GM13976 (cell line): ENCODE measurements at regions not wholly inside any gene's neighbourhood (a gene's known extent, or its start where the extent isn't known, plus 50 kb on each side); places are given as distances from the start of the nearest gene placed in this dataset.
"Not testable (repeated sequence)": the region's sequence is repeated elsewhere in the genome, so short reads cannot be mapped to it uniquely, and the experiment has no call there.

Source experiments
- DNase-seq: peaks from one replicate; pipeline ENCODE4 v3.0.0; 2012; ENCODE audit warnings: low spot score
- CTCF ChIP-seq: IDR thresholded peaks from 2 replicates; pipeline ENCODE4 v1.5.1; 2012; ENCODE audit warnings: borderline replicate concordance, mild to moderate bottlenecking; ENCODE audit not compliant: insufficient read depth; ENCODE audit errors: extremely low read depth, missing control alignments, control extremely low read depth
- in situ Hi-C: fragments of 300-500 bp; cut with MboI; formaldehyde crosslinking; loops from one replicate; pipeline ENCODE4 v1.12.0; 2022; ENCODE audit warnings: low sequenced_read_pairs, mixed read lengths, inconsistent platforms; ENCODE audit not compliant: unreplicated experiment

GRCh38 chr5:68071282-68071632 lies 144.3 kb upstream of the PIK3R1 start:
- DNase-seq, result no peak
- in situ Hi-C loops, result no loop called here
- no peak for TF ChIP-seq CTCF

DNA sequence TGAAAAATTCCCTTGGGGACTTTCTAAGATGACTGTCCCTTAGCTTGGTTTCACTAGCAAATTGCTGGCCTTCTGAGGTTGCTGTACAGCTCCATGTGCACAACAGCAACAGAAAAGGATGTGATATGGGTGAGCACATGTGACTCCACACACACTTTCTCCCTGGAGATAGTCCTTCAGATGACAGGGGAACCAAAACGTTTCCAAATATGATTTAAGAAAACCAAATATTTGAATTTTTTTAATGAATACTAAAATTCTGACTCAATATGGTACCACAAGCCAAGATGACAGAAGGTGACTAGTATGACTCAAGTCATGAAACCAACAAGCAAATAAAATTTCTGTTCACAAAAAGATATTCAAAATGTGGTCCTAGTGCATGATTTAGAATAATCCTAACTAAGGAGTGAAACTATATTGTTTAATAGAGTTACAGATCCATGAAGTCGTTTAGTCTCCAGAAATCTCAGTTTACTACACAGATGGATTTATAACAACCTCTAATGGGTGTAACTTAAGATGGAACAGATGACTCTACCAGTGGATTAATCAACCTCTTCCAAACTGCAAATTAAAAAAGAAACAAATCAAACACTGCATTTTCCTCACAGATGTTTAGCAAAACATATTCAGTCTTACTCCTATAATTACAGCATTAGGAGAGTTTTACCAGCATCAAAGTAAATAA lies 144.8 kb upstream of the PIK3R1 start:
- DNase-seq, result peak; percentile 58
- in situ Hi-C loops, result no loop called here

GRCh38 chr5:68067976-68068603 lies 147.5 kb upstream of the PIK3R1 start:
- TF ChIP-seq CTCF, result no peak
- no peak for DNase-seq
- in situ Hi-C loops, result no loop called here

More for the DNA sequence above, 144.8 kb upstream of the PIK3R1 start:
- TF ChIP-seq CTCF, result no peak

DNA sequence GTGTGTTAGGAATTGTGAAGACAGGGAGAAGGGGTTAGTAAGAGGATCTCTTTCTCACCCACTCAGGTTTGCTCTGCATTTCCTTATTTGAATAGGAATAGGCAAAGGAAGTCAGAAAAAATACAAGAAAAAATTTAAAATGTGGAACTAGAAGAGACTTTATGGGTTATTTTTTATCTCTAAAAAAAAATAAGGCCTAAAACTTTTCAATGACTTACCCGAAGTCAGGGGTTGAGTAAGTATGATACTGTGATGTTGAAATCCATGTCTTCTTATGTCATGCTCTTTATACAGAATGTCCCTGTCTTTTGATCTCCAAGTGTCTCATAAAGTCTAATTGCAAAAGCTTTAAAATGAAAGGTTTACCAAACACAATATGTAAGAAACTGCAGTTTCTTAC lies 148.3 kb upstream of the PIK3R1 start:
- DNase-seq, result no peak

GRCh38 chr5:68066277-68066955 lies 149.1 kb upstream of the PIK3R1 start:
- DNase-seq, result no peak
- TF ChIP-seq CTCF, result no peak
- in situ Hi-C loops, result no loop called here

More for the DNA sequence above, 148.3 kb upstream of the PIK3R1 start:
- in situ Hi-C loops, result no loop called here
- no peak for TF ChIP-seq CTCF

- in situ Hi-C loops, DNase-seq: not testable (repeated sequence)
Measured at GRCh38 chr5:68065321-68065720, 150.2 kb upstream of the PIK3R1 start.

GRCh38 chr5:68060382-68060781 lies 155.2 kb upstream of the PIK3R1 start:
- no peak for DNase-seq
- no peak for TF ChIP-seq CTCF
- in situ Hi-C loops, result no loop called here
